ENCODE measurements at regions not wholly inside any gene's neighbourhood (a gene's known extent, or its start where the extent isn't known, plus 50 kb on each side); places are given as distances from the start of the nearest gene placed in this dataset.

DNA sequence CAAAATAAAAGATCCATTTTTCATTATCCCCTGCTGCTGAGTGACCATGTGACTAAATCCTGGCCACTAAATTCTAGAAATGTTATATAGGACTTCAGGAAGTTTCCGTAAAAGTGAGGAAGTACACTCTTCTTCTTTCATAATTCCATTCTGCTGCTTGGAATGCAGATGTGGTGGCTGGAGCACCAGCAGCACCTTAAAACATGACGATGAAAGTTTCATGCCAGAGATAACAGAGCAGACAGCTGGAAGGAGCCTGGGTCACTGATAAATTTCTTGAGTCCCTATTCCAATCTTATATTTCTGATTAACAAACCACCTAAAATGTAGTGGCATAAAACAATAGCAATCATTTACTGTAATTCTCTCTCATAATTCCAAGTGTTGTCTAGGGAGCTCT, 238.7 kb downstream of the TBL1XR1 start:
- TF ChIP-seq, protein P1, sequence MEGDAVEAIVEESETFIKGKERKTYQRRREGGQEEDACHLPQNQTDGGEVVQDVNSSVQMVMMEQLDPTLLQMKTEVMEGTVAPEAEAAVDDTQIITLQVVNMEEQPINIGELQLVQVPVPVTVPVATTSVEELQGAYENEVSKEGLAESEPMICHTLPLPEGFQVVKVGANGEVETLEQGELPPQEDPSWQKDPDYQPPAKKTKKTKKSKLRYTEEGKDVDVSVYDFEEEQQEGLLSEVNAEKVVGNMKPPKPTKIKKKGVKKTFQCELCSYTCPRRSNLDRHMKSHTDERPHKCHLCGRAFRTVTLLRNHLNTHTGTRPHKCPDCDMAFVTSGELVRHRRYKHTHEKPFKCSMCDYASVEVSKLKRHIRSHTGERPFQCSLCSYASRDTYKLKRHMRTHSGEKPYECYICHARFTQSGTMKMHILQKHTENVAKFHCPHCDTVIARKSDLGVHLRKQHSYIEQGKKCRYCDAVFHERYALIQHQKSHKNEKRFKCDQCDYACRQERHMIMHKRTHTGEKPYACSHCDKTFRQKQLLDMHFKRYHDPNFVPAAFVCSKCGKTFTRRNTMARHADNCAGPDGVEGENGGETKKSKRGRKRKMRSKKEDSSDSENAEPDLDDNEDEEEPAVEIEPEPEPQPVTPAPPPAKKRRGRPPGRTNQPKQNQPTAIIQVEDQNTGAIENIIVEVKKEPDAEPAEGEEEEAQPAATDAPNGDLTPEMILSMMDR (IDR thresholded peaks at IDR 0.05), result no peak
- no peak for TF ChIP-seq POLR2A (IDR thresholded peaks at IDR 0.05)
